A673 (cell line): ENCODE measurements at regions not wholly inside any gene's neighbourhood (a gene's known extent, or its start where the extent isn't known, plus 50 kb on each side); places are given as distances from the start of the nearest gene placed in this dataset.

Experiments used
- CTCF ChIP-seq: fragments of 300-800, 200-600 bp; sonication (generic); conservative IDR thresholded peaks from 2 replicates; pipeline ENCODE4 v1.5.1; 2017; ENCODE audit warnings: low read depth, mild to moderate bottlenecking, antibody characterized with exemption, low read length, moderate library complexity, mixed read lengths
- EZH2 ChIP-seq: fragments of 200-600 bp; sonication (generic); IDR thresholded peaks from 2 replicates; pipeline ENCODE4 v1.6.1; 2017; ENCODE audit warnings: borderline replicate concordance, low read depth, mild to moderate bottlenecking, mixed read lengths, antibody characterized with exemption, low read length; ENCODE audit not compliant: poor library complexity, severe bottlenecking

- no peak for TF ChIP-seq CTCF
- no peak for TF ChIP-seq EZH2
Observed at GRCh38 chr13:70390064-70390463, 281.8 kb upstream of the KLHL1 start.
